PC-3 (cell line): ENCODE measurements at regions not wholly inside any gene's neighbourhood (a gene's known extent, or its start where the extent isn't known, plus 50 kb on each side); places are given as distances from the start of the nearest gene placed in this dataset.

Experiments used
- ATAC-seq: fragments of 200-7000 bp; cut with Tn5 transposase; 2 replicates; pipeline ENCODE4 v1.9.1; 2020; ENCODE audit warnings: mild to moderate bottlenecking, moderate library complexity
- BruUV-seq: library from RNA; stranded (reverse); fragments of 400-500 nt; replicated peaks from 2 replicates; lab custom pipeline; 2021; lab: Mats Ljungman, UMichigan
- CTCF ChIA-PET: fragments of 300-600 bp; sonication (Branson Sonifier 250); formaldehyde crosslinking; loops from one replicate; lab custom pipeline; 2022; ENCODE audit warnings: antibody characterized with exemption; lab: Charles Lee
- POLR2A ChIA-PET: fragments of 300-600 bp; sonication (Branson Sonifier 250); formaldehyde crosslinking; loops from one replicate; lab custom pipeline; 2022; ENCODE audit warnings: antibody characterized with exemption; ENCODE audit not compliant: unreplicated experiment; lab: Charles Lee
- DNase-seq: peaks from one replicate; pipeline ENCODE4 v3.0.0-alpha.2; 2015
- H2AFZ ChIP-seq: fragments of 300-600 bp; sonication (generic); 2 replicates; pipeline ENCODE4 v1.6.0; 2016; ENCODE audit warnings: antibody characterized with exemption, low read length
- H3F3A ChIP-seq: fragments of 300-600 bp; sonication (generic); one replicate; pipeline ENCODE4 v1.6.0; 2017; ENCODE audit warnings: antibody characterized with exemption, low read length, control low read depth, mild to moderate bottlenecking; ENCODE audit not compliant: unreplicated experiment
- H3K27ac ChIP-seq: fragments of 300-600 bp; sonication (generic); 2 replicates; pipeline ENCODE4 v1.5.1; 2016; ENCODE audit warnings: mild to moderate bottlenecking, low read length
- H3K27me3 ChIP-seq: fragments of 300-600 bp; sonication (generic); 2 replicates; pipeline ENCODE4 v1.6.1; 2016; ENCODE audit warnings: low read length, mixed read lengths
- H3K36me3 ChIP-seq: fragments of 300-600 bp; sonication (generic); 2 replicates; pipeline ENCODE4 v1.6.1; 2016; ENCODE audit warnings: low read depth, mixed run types, low read length, mixed read lengths
- H3K4me1 ChIP-seq: fragments of 300-600 bp; sonication (generic); 2 replicates; pipeline ENCODE4 v1.5.1; 2016; ENCODE audit warnings: low read length; ENCODE audit not compliant: insufficient read depth
- H3K4me2 ChIP-seq: fragments of 300-600 bp; sonication (generic); 2 replicates; pipeline ENCODE4 v1.6.0; 2016; ENCODE audit warnings: low read length
- H3K4me3 ChIP-seq: fragments of 300-600 bp; sonication (generic); 2 replicates; pipeline ENCODE4 v1.5.1; 2016; ENCODE audit warnings: mild to moderate bottlenecking, low read length, mixed read lengths
- H3K79me2 ChIP-seq: fragments of 300-600 bp; sonication (generic); 2 replicates; pipeline ENCODE4 v1.6.1; 2017; ENCODE audit warnings: low read length, mixed read lengths
- H3K9ac ChIP-seq: fragments of 300-600 bp; sonication (generic); 2 replicates; pipeline ENCODE4 v1.6.0; 2016; ENCODE audit warnings: mild to moderate bottlenecking, low read length
- H3K9me2 ChIP-seq: fragments of 300-600 bp; sonication (generic); replicated peaks from 2 replicates; pipeline ENCODE4 v1.6.1; 2016; ENCODE audit warnings: mixed run types, low read length, mixed read lengths
- H3K9me3 ChIP-seq: fragments of 300-600 bp; sonication (generic); 2 replicates; pipeline ENCODE4 v1.6.1; 2016; ENCODE audit warnings: low read length, mixed read lengths
- H4K20me1 ChIP-seq: fragments of 300-600 bp; sonication (generic); 2 replicates; pipeline ENCODE4 v1.6.1; 2016; ENCODE audit warnings: low read length, mixed read lengths
- EZH2 ChIP-seq: fragments of 300-600 bp; sonication (generic); IDR thresholded peaks from one replicate; pipeline ENCODE4 v1.6.1; 2017; ENCODE audit warnings: antibody characterized with exemption, mild to moderate bottlenecking, low read length; ENCODE audit not compliant: unreplicated experiment
- EZH2phosphoT487 ChIP-seq: fragments of 300-600 bp; sonication (generic); IDR thresholded peaks from 2 replicates; pipeline ENCODE4 v1.6.1; 2018; ENCODE audit warnings: mild to moderate bottlenecking, antibody characterized with exemption, low read length, borderline replicate concordance
- intact Hi-C: fragments of 100-400 bp; cut with micrococcal nuclease; formaldehyde crosslinking; loops from 2 replicates; pipeline ENCODE4 v1.9.0; 2023
- TF ChIP-seq, protein P1 (sequence below): fragments of 300-600 bp; sonication (generic); conservative IDR thresholded peaks from 2 replicates; pipeline ENCODE4 v1.5.1; 2017; ENCODE audit warnings: antibody characterized with exemption, low read depth, mild to moderate bottlenecking, low read length

DNA sequence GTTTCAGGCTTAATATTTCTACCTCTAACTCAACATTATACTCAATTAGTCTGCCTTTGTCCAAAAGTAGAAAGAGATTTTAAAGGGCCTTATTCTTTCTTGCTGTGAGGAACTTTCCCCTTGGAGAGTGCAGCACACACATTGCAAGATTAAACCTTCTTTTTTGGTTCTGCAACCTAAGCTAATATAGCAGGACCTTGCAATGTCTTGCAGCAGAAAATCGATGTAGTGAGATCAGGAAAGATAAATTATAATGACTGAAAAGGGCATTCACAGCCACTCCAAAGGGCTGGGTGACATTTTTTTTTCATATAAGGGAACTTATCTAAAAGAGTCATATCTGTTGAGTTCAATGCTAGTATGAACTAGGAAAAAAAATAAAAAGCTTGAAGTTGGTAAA, 422.7 kb upstream of the ADAMTS16 start:
- TF ChIP-seq EZH2 (no peak), EZH2phosphoT487 (no peak)
- TF ChIP-seq, protein P1, sequence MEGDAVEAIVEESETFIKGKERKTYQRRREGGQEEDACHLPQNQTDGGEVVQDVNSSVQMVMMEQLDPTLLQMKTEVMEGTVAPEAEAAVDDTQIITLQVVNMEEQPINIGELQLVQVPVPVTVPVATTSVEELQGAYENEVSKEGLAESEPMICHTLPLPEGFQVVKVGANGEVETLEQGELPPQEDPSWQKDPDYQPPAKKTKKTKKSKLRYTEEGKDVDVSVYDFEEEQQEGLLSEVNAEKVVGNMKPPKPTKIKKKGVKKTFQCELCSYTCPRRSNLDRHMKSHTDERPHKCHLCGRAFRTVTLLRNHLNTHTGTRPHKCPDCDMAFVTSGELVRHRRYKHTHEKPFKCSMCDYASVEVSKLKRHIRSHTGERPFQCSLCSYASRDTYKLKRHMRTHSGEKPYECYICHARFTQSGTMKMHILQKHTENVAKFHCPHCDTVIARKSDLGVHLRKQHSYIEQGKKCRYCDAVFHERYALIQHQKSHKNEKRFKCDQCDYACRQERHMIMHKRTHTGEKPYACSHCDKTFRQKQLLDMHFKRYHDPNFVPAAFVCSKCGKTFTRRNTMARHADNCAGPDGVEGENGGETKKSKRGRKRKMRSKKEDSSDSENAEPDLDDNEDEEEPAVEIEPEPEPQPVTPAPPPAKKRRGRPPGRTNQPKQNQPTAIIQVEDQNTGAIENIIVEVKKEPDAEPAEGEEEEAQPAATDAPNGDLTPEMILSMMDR = no peak
- H3K9ac ChIP-seq = no peak overlapping the region
- no peaks in the 10 kb centered on the region for H3K9me2 ChIP-seq
- H3K79me2 ChIP-seq = no peaks in the 10 kb centered on the region
- H3K27me3 ChIP-seq = no peaks in the 10 kb centered on the region
- BruUV-seq = no TSS peak
- no peak for ATAC-seq
- H3K4me3 ChIP-seq = no peak overlapping the region
- no peaks in the 10 kb centered on the region for H3K4me1 ChIP-seq
- H3K27ac ChIP-seq = no peak overlapping the region
- DNase-seq = no peak
- no peaks in the 10 kb centered on the region for H3K36me3 ChIP-seq
- no peak overlapping the region for H3K4me2 ChIP-seq
- ChIA-PET CTCF (no interaction called here), POLR2A (no interaction called here)
- no peaks in the 10 kb centered on the region for H3F3A ChIP-seq
- intact Hi-C loops = no loop called here
- H3K9me3 ChIP-seq = peaks cover 20% of the 10 kb centered on the region
- no peak overlapping the region for H2AFZ ChIP-seq
- H4K20me1 ChIP-seq = no peaks in the 10 kb centered on the region

DNA sequence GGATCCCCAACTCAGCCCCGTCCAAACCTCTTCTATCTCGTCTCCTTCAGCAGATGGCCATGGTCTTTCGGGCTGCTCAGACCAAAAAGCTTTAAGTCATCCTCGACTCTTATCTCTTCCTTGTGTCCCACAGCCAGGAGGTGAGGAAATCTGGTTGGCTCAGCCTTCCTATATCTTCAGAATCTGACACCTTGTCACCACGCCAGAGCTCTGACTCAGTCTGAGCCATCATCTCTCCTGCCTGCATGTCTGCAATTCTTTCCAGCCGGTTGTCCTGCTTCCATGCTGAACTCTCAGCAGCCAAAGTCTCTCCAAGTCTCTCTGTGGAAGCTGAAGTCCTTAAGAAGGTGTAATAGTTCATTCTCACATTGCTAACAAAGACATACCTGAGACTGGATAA, 419.3 kb upstream of the ADAMTS16 start:
- no TSS peak for BruUV-seq
- no peak overlapping the region for H2AFZ ChIP-seq
- no peaks in the 10 kb centered on the region for H3K9me2 ChIP-seq
- CTCF ChIA-PET = no interaction called here
- H3F3A ChIP-seq = no peaks in the 10 kb centered on the region
- DNase-seq (peak; percentile 37), ATAC-seq (no peak)
- H3K9ac ChIP-seq = no peak overlapping the region
- H3K9me3 ChIP-seq = peaks cover 20% of the 10 kb centered on the region
- POLR2A ChIA-PET = no interaction called here
- no peaks in the 10 kb centered on the region for H3K27me3 ChIP-seq
- TF ChIP-seq, protein P1 = no peak
- no peak for TF ChIP-seq EZH2
- no peak for TF ChIP-seq EZH2phosphoT487
- H3K4me3 ChIP-seq = no peak overlapping the region
- intact Hi-C loops = no loop called here
- H4K20me1 ChIP-seq = no peaks in the 10 kb centered on the region
- H3K4me1 ChIP-seq = no peaks in the 10 kb centered on the region
- no peaks in the 10 kb centered on the region for H3K36me3 ChIP-seq
- H3K27ac ChIP-seq = no peak overlapping the region
- H3K4me2 ChIP-seq = no peak overlapping the region
- no peaks in the 10 kb centered on the region for H3K79me2 ChIP-seq

DNA sequence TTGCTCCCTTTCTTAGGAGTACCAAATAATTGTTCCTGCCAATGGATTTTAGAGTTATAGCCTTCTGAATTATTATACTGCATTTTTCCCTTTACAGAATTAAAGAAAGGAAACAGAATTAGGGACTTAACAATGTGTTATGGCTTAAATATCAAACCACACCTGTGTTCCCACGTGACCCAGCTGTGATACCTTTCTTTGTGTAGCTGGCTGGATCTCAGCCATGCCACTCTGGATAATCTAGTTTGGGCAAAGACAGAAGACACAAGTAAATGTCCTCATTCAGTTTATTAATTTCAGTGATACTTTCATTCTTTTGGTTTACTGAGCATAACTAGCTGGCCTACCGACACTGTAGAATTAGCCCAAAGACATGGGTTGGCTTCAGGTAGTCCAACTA, 417.2 kb upstream of the ADAMTS16 start:
- no peak for DNase-seq
- Histone ChIP-seq H3K36me3 (no peaks in the 10 kb centered on the region), H3K27me3 (no peaks in the 10 kb centered on the region), H3K4me2 (no peak overlapping the region), H4K20me1 (no peaks in the 10 kb centered on the region), H3K4me3 (no peak overlapping the region), H3K9me3 (peaks cover 11% of the 10 kb centered on the region), H3K9me2 (no peaks in the 10 kb centered on the region), H3F3A (no peaks in the 10 kb centered on the region), H3K27ac (no peak overlapping the region), H3K9ac (no peak overlapping the region), H3K79me2 (no peaks in the 10 kb centered on the region), H3K4me1 (no peaks in the 10 kb centered on the region), H2AFZ (no peak overlapping the region)
- ChIA-PET POLR2A (no interaction called here), CTCF (no interaction called here)
- TF ChIP-seq EZH2 (no peak), EZH2phosphoT487 (no peak)
- TF ChIP-seq, protein P1 = no peak
- intact Hi-C loops = no loop called here
- ATAC-seq = no peak
- no TSS peak for BruUV-seq
